ENCODE measurements at regions not wholly inside any gene's neighbourhood (a gene's known extent, or its start where the extent isn't known, plus 50 kb on each side); places are given as distances from the start of the nearest gene placed in this dataset.

DNA sequence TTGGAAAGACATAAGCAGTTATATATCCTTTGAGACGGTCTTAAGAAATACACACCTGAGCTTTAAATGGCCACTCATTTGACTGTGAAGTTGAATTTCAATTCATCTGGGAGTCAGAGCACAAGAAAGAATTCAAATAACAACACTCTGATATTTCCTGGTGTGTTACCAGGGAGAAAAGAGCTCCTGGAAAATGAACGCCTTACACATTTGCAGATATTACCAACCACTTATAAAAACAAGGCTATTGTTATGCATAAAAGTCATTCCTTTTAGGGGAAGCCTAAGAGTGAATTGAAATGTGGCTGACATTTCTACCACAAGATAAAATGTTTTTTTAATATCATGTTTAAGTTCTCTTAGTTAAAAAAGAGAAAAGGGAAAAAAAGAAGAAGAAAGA is 229.2 kb upstream of the PLEKHG7 start:
- TF ChIP-seq, protein P1, sequence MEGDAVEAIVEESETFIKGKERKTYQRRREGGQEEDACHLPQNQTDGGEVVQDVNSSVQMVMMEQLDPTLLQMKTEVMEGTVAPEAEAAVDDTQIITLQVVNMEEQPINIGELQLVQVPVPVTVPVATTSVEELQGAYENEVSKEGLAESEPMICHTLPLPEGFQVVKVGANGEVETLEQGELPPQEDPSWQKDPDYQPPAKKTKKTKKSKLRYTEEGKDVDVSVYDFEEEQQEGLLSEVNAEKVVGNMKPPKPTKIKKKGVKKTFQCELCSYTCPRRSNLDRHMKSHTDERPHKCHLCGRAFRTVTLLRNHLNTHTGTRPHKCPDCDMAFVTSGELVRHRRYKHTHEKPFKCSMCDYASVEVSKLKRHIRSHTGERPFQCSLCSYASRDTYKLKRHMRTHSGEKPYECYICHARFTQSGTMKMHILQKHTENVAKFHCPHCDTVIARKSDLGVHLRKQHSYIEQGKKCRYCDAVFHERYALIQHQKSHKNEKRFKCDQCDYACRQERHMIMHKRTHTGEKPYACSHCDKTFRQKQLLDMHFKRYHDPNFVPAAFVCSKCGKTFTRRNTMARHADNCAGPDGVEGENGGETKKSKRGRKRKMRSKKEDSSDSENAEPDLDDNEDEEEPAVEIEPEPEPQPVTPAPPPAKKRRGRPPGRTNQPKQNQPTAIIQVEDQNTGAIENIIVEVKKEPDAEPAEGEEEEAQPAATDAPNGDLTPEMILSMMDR (IDR thresholded peaks at IDR 0.05): no peak
- no peak for TF ChIP-seq GABPA (IDR thresholded peaks at IDR 0.05; ENCODE audit: low read depth)
